Ishikawa (cell line): ENCODE measurements at regions not wholly inside any gene's neighbourhood (a gene's known extent, or its start where the extent isn't known, plus 50 kb on each side); places are given as distances from the start of the nearest gene placed in this dataset.

ENCODE experiments used
- CEBPB ChIP-seq: IDR thresholded peaks from 2 replicates; pipeline ENCODE4 v1.6.1; 2012
- CREB1 ChIP-seq: IDR thresholded peaks from 2 replicates; pipeline ENCODE4 v1.6.1; 2012; ENCODE audit warnings: low read depth
- EGR1 ChIP-seq: IDR thresholded peaks from 2 replicates; pipeline ENCODE4 v1.6.1; 2012
- EP300 ChIP-seq: IDR thresholded peaks from 2 replicates; pipeline ENCODE4 v1.6.1; 2012; ENCODE audit warnings: borderline replicate concordance
- FOXM1 ChIP-seq: IDR thresholded peaks from 2 replicates; pipeline ENCODE4 v1.6.1; 2012; ENCODE audit warnings: low read depth, borderline replicate concordance
- MAX ChIP-seq: IDR thresholded peaks from 2 replicates; pipeline ENCODE4 v1.6.1; 2012
- NFIC ChIP-seq: IDR thresholded peaks from 2 replicates; pipeline ENCODE4 v1.6.1; 2012
- RAD21 ChIP-seq: IDR thresholded peaks from 2 replicates; pipeline ENCODE4 v1.6.1; 2012; ENCODE audit warnings: low read depth
- REST ChIP-seq: IDR thresholded peaks from 2 replicates; pipeline ENCODE4 v1.6.1; 2012; ENCODE audit warnings: low read depth, mild to moderate bottlenecking
- TAF1 ChIP-seq: IDR thresholded peaks from 2 replicates; pipeline ENCODE4 v1.6.1; 2012; ENCODE audit warnings: low read depth, mild to moderate bottlenecking
- TCF12 ChIP-seq: IDR thresholded peaks from 2 replicates; pipeline ENCODE4 v1.6.1; 2012; ENCODE audit warnings: low read depth
- TEAD4 ChIP-seq: IDR thresholded peaks from 2 replicates; pipeline ENCODE4 v1.6.1; 2012
- USF1 ChIP-seq: IDR thresholded peaks from 2 replicates; pipeline ENCODE4 v1.6.1; 2012
- YY1 ChIP-seq: IDR thresholded peaks from 2 replicates; pipeline ENCODE4 v1.6.1; 2012; ENCODE audit warnings: low read depth
- ZBTB7A ChIP-seq: IDR thresholded peaks from 2 replicates; pipeline ENCODE4 v1.6.1; 2012; ENCODE audit warnings: low read depth

GRCh38 chrX:1836683-1837082 is 221.8 kb downstream of the ASMT start:
- no peak for TF ChIP-seq REST
- no peak for TF ChIP-seq ZBTB7A
- TF ChIP-seq CREB1 = no peak
- TF ChIP-seq TEAD4 = no peak
- no peak for TF ChIP-seq FOXM1
- no peak for TF ChIP-seq EGR1
- no peak for TF ChIP-seq MAX
- TF ChIP-seq CEBPB = no peak
- TF ChIP-seq TAF1 = no peak
- no peak for TF ChIP-seq USF1
- no peak for TF ChIP-seq TCF12
- no peak for TF ChIP-seq EP300

GRCh38 chrX:1841746-1842145 is 226.9 kb downstream of the ASMT start:
- TF ChIP-seq CEBPB (no peak), ZBTB7A (no peak), NFIC (no peak), TAF1 (no peak), REST (no peak), TEAD4 (no peak), USF1 (no peak), EP300 (no peak), MAX (no peak), CREB1 (no peak), EGR1 (no peak)

- no peak for TF ChIP-seq TEAD4
- no peak for TF ChIP-seq RAD21
- no peak for TF ChIP-seq EGR1
- no peak for TF ChIP-seq FOXM1
- no peak for TF ChIP-seq MAX
- TF ChIP-seq CREB1 = no peak
- no peak for TF ChIP-seq TCF12
- TF ChIP-seq YY1 = no peak
- no peak for TF ChIP-seq REST
- no peak for TF ChIP-seq NFIC
- no peak for TF ChIP-seq ZBTB7A
- TF ChIP-seq EP300 = no peak
- no peak for TF ChIP-seq TAF1
- no peak for TF ChIP-seq USF1
- TF ChIP-seq CEBPB = no peak
Observed at GRCh38 chrX:1851527-1851926, 236.7 kb downstream of the ASMT start.

GRCh38 chrX:1852082-1852481 is 237.2 kb downstream of the ASMT start:
- no peak for TF ChIP-seq RAD21
- no peak for TF ChIP-seq EP300
- TF ChIP-seq FOXM1 = no peak
- TF ChIP-seq NFIC = no peak
- no peak for TF ChIP-seq USF1
- no peak for TF ChIP-seq CREB1
- TF ChIP-seq EGR1 = no peak
- TF ChIP-seq TEAD4 = no peak
- no peak for TF ChIP-seq REST
- no peak for TF ChIP-seq MAX
- no peak for TF ChIP-seq YY1
- no peak for TF ChIP-seq TAF1
- TF ChIP-seq TCF12 = no peak
- no peak for TF ChIP-seq ZBTB7A
